CD4-positive, alpha-beta memory T cell (primary cell): ENCODE measurements at regions not wholly inside any gene's neighbourhood (a gene's known extent, or its start where the extent isn't known, plus 50 kb on each side); places are given as distances from the start of the nearest gene placed in this dataset.

Experiments used
- CTCF ChIA-PET: fragments of 350-600 bp; sonication (Branson Sonifier 250); formaldehyde crosslinking; loops from one replicate; lab custom pipeline; 2021; ENCODE audit warnings: inconsistent platforms; ENCODE audit not compliant: partially characterized antibody; lab: Charles Lee
- POLR2A ChIA-PET: fragments of 350-600 bp; sonication (Branson Sonifier 250); formaldehyde crosslinking; loops from one replicate; lab custom pipeline; 2021; ENCODE audit not compliant: partially characterized antibody; lab: Charles Lee
- DNase-seq, 5 donors: peaks; one replicate each; pipeline versions ENCODE4 v3.0.0 to v3.0.0-alpha.2; 2020 to 2022; ENCODE audit warnings: mixed read lengths in 1 of 5
- H3K27ac ChIP-seq: one replicate; pipeline ENCODE4 v1.7.0; 2013; ENCODE audit warnings: low read depth, low read length
- H3K27me3 ChIP-seq: 2 replicates; pipeline ENCODE4 v1.7.0; 2013; ENCODE audit warnings: mild to moderate bottlenecking, low read length, moderate library complexity; ENCODE audit not compliant: insufficient read depth
- H3K36me3 ChIP-seq: 2 replicates; pipeline ENCODE4 v1.7.0; 2013; ENCODE audit warnings: mild to moderate bottlenecking, low read length, moderate library complexity; ENCODE audit not compliant: insufficient read depth
- H3K4me1 ChIP-seq: 2 replicates; pipeline ENCODE4 v1.7.0; 2013; ENCODE audit warnings: mild to moderate bottlenecking, low read length, moderate library complexity; ENCODE audit not compliant: insufficient read depth
- H3K4me3 ChIP-seq, 2 donors: one replicate each; pipeline ENCODE4 v1.7.0; 2013; ENCODE audit warnings: low read length in 2 of 2, mild to moderate bottlenecking in 1 of 2
- H3K9me3 ChIP-seq, 2 donors: one replicate each; pipeline ENCODE4 v1.7.0; 2013; ENCODE audit warnings: low read length in 2 of 2, control low read depth in 1 of 2; ENCODE audit not compliant: control insufficient read depth in 1 of 2
- H3K27ac Mint-ChIP-seq, 7 donors: one replicate each; pipeline ENCODE4 v1.8.0; 2020 to 2021; ENCODE audit warnings: mixed read lengths in 7 of 7, mild to moderate bottlenecking in 6 of 7, inconsistent platforms in 3 of 7, moderate library complexity in 3 of 7
- H3K27me3 Mint-ChIP-seq, 2 donors: one replicate each; pipeline ENCODE4 v1.8.0; 2020 to 2021; ENCODE audit warnings: mixed read lengths in 2 of 2
- H3K36me3 Mint-ChIP-seq, 2 donors: one replicate each; pipeline ENCODE4 v1.8.0; 2020 to 2021; ENCODE audit warnings: mixed read lengths in 2 of 2, inconsistent platforms in 1 of 2, mild to moderate bottlenecking in 1 of 2
- H3K4me1 Mint-ChIP-seq, 4 donors: one replicate each; pipeline ENCODE4 v1.8.0; 2020 to 2021; ENCODE audit warnings: mixed read lengths in 4 of 4, mild to moderate bottlenecking in 1 of 4
- H3K4me3 Mint-ChIP-seq, 8 donors: one replicate each; pipeline ENCODE4 v1.8.0; 2020 to 2021; ENCODE audit warnings: mixed read lengths in 8 of 8, mild to moderate bottlenecking in 7 of 8, moderate library complexity in 6 of 8, inconsistent platforms in 3 of 8
- H3K9me3 Mint-ChIP-seq, 8 donors: one replicate each; pipeline ENCODE4 v1.8.0; 2020 to 2021; ENCODE audit warnings: mixed read lengths in 8 of 8, mild to moderate bottlenecking in 5 of 8, inconsistent platforms in 3 of 8, moderate library complexity in 1 of 8
- intact Hi-C: fragments of 100-400 bp; cut with micrococcal nuclease; formaldehyde crosslinking; loops from one replicate; pipeline ENCODE4 v1.15.1; 2023

DNA sequence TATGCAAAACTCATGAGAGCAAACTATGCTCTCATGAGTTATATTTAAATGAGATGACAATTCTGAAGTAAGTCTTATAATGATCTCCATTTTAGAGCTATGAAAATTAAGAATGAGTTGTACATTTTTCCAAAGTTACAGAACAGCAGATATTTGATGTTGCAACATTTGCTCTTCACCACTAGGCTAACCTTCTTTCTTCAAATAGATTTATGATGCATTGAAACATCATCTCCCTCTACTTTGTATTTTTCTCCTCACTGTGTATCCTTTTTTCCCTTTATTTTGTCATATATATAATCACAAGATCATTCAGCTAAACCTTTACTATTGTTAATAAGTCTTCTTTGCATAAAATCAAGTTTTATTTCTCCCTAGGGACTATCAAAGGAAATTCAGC, 497.7 kb upstream of the TYRP1 start:
- Histone ChIP-seq H3K4me1 (no peaks in the 10 kb centered on the region), H3K27ac (no peak overlapping the region), H3K36me3 (no peaks in the 10 kb centered on the region), H3K9me3 (no peaks in the 10 kb centered on the region), H3K4me3 (no peak overlapping the region), H3K27me3 (no peaks in the 10 kb centered on the region)
- intact Hi-C loops, result no loop called here
- Mint-ChIP-seq H3K27ac (no peak overlapping the region), H3K36me3 (no peaks in the 10 kb centered on the region), H3K27me3 (no peaks in the 10 kb centered on the region), H3K4me3 (no peak overlapping the region), H3K9me3 (peaks cover 0 to 19% (median 4%) of the 10 kb centered on the region in 8 donors), H3K4me1 (no peaks in the 10 kb centered on the region)
- ChIA-PET POLR2A (no interaction called here), CTCF (no interaction called here)
- DNase-seq, result no peak

DNA sequence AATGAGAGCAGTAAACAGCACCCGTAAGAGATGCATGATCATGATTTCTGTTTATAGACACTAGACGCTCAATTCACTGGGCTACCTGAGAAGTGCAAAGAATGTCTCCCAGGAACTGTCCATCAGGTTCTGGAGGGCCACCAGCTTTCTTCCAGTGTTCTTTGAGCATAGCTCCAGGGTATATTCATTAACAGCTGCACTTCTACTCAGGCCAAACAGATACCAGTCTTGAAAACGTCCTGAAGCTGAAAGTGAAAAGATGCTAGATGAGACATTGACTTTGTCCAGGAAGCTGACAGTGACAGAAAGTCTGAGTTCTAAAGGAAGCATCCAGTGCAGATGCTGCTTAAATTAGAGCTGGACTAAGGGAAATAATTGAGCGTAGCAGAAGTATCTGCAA, 488.7 kb upstream of the TYRP1 start:
- Histone ChIP-seq H3K9me3 (peaks cover 0 to 4% of the 10 kb centered on the region in 2 donors), H3K36me3 (no peaks in the 10 kb centered on the region), H3K4me3 (no peak overlapping the region), H3K27ac (no peak overlapping the region), H3K4me1 (no peaks in the 10 kb centered on the region), H3K27me3 (no peaks in the 10 kb centered on the region)
- Mint-ChIP-seq H3K9me3 (peaks cover 6 to 28% (median 19%) of the 10 kb centered on the region in 8 donors), H3K27me3 (no peaks in the 10 kb centered on the region), H3K36me3 (no peaks in the 10 kb centered on the region), H3K4me3 (no peak overlapping the region), H3K4me1 (no peaks in the 10 kb centered on the region), H3K27ac (no peak overlapping the region)
- POLR2A ChIA-PET, result no interaction called here
- intact Hi-C loops, result no loop called here
- CTCF ChIA-PET, result no interaction called here
- no peak for DNase-seq

DNA sequence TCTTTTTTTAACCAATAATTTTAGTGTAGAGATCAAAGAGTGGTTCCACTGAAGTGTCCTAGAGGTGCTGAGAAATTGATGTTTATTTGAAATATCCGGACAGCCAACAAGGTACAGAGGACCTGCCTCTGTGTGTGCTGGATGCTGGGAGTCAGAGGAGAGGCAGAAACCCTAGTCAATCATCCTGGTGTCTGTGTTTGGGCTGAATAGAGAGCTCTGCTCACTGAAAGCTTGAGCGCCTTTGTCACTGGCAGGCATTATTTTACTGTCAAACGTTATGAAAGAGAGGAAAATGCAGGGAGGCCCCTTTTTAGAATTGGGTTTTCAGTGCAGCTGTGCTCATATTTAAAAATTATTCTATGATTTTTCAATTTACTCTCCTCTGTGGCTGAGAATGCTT, 480.3 kb upstream of the TYRP1 start:
- Histone ChIP-seq H3K27me3 (no peaks in the 10 kb centered on the region), H3K36me3 (no peaks in the 10 kb centered on the region), H3K27ac (no peak overlapping the region), H3K4me1 (no peaks in the 10 kb centered on the region), H3K4me3 (no peak overlapping the region), H3K9me3 (no peaks in the 10 kb centered on the region)
- intact Hi-C loops, result no loop called here
- ChIA-PET POLR2A (no interaction called here), CTCF (no interaction called here)
- Mint-ChIP-seq H3K36me3 (no peaks in the 10 kb centered on the region), H3K27me3 (no peaks in the 10 kb centered on the region), H3K9me3 (peaks cover 0 to 46% (median 18%) of the 10 kb centered on the region in 8 donors), H3K27ac (no peak overlapping the region), H3K4me1 (no peaks in the 10 kb centered on the region), H3K4me3 (no peak overlapping the region)
- no peak for DNase-seq

DNA sequence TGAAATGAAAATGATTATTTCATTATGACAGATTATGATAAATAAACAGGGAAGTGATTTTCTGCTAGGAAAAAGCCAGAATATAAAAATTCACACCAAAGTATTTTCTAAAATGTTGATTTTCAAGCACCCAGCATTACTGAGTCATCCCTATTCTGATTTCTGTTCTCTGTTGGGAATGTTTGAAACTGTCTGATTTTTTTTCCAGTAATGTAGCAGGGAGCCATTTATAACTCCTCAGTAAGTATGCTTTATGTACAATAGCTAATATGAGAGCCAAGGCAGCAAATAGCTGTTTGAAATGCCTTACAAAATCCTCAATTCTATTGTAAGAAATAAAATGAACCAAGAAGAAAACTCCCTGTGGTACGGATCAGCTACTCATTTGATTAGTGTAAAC, 471.7 kb upstream of the TYRP1 start:
- CTCF ChIA-PET, result no interaction called here
- H3K9me3 ChIP-seq, result no peaks in the 10 kb centered on the region

DNA sequence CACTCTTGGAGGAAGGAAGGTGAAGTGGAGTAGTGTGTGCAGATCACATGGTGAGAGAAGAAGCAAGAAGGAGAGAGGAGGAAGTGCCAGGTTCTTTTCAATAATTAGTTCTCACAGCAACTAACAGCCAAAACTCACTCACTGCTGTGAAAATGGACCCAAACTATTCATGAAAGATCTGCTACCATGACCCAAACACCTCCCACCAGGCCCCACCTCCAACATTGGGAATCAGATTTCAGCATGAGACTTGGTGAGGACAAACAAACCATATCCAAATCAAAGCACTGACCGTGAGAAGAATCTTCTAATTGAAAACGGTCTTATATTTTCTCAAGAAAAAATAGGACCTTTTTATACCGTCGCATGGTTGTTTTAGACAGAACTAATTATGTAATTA, 468.7 kb upstream of the TYRP1 start:
- Histone ChIP-seq H3K27ac (no peak overlapping the region), H3K9me3 (no peaks in the 10 kb centered on the region), H3K27me3 (no peaks in the 10 kb centered on the region), H3K4me3 (no peak overlapping the region), H3K36me3 (no peaks in the 10 kb centered on the region), H3K4me1 (no peaks in the 10 kb centered on the region)
- H3K27ac Mint-ChIP-seq, result no peak overlapping the region
- ChIA-PET POLR2A (no interaction called here), CTCF (no interaction called here)
- no peaks in the 10 kb centered on the region for H3K27me3 Mint-ChIP-seq
- DNase-seq, result no peak
- H3K36me3 Mint-ChIP-seq, result no peaks in the 10 kb centered on the region
- no peak overlapping the region for H3K4me3 Mint-ChIP-seq
- H3K9me3 Mint-ChIP-seq, result peaks cover 3 to 33% (median 12%) of the 10 kb centered on the region in 8 donors
- intact Hi-C loops, result no loop called here
- H3K4me1 Mint-ChIP-seq, result no peaks in the 10 kb centered on the region

More for the DNA sequence above, 471.7 kb upstream of the TYRP1 start:
- Mint-ChIP-seq H3K4me3 (no peak overlapping the region), H3K27ac (no peak overlapping the region), H3K4me1 (no peaks in the 10 kb centered on the region), H3K36me3 (no peaks in the 10 kb centered on the region), H3K9me3 (peaks cover 0 to 22% (median 9%) of the 10 kb centered on the region in 8 donors), H3K27me3 (no peaks in the 10 kb centered on the region)
- Histone ChIP-seq H3K36me3 (no peaks in the 10 kb centered on the region), H3K27ac (no peak overlapping the region), H3K27me3 (no peaks in the 10 kb centered on the region), H3K4me1 (no peaks in the 10 kb centered on the region), H3K4me3 (no peak overlapping the region)
- no peak for DNase-seq
- POLR2A ChIA-PET, result interaction anchor here (1.2 kb wide), 1 partner anchor 10 kb away, joined by 3 read pairs; no protein-coding TSS in a partner anchor
- intact Hi-C loops, result no loop called here

DNA sequence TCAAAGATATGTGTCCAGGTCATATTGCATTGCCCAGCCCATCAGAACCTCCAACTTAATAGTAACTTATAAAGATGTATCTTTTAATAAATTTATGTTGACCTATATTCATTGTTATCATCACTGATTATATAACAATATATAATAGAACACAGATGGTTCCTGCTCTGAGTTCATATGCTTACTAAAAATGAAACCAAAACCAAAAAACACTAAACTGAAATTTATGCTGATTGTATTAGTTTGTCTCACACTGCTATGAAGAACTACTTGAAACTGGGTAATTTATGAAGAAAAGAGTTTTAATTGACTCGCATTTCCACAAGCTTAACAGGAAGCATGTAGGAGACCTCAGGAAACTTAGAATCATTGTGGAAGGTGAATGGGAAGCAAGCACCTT, 462.5 kb upstream of the TYRP1 start:
- no peaks in the 10 kb centered on the region for H3K36me3 Mint-ChIP-seq
- Histone ChIP-seq H3K9me3 (no peaks in the 10 kb centered on the region), H3K4me1 (no peaks in the 10 kb centered on the region), H3K27ac (no peak overlapping the region), H3K4me3 (no peak overlapping the region), H3K27me3 (no peaks in the 10 kb centered on the region), H3K36me3 (no peaks in the 10 kb centered on the region)
- H3K27me3 Mint-ChIP-seq, result no peaks in the 10 kb centered on the region
- no peak overlapping the region for H3K27ac Mint-ChIP-seq
- CTCF ChIA-PET, result no interaction called here
- intact Hi-C loops, result no loop called here
- POLR2A ChIA-PET, result interaction anchor here (1.2 kb wide), 1 partner anchor 9 kb away, joined by 3 read pairs; no protein-coding TSS in a partner anchor
- H3K9me3 Mint-ChIP-seq, result peaks cover 6 to 49% (median 28%) of the 10 kb centered on the region in 8 donors
- no peak overlapping the region for H3K4me3 Mint-ChIP-seq
- H3K4me1 Mint-ChIP-seq, result no peaks in the 10 kb centered on the region
- DNase-seq, result no peak

DNA sequence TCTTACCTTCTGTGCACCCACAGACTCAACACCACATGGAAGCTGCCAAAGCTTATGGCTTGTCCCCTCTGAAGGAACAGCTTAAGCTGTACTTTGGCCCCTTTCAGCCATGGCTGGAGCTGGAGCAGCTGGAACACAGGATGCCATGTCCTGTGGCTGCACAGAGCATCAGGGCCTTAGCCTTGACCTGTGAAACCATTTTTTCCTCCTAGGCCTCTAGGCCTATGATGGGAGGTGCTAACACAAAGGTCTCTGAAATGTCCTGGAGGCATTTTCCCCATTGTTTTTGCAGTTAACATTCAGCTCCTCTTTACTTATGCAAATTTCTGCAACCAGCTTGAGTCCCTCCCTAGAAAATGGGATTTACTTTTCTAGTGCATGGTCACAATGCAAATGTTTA, 461.4 kb upstream of the TYRP1 start:
- Histone ChIP-seq H3K27ac (no peak overlapping the region), H3K36me3 (no peaks in the 10 kb centered on the region), H3K9me3 (no peaks in the 10 kb centered on the region), H3K4me1 (no peaks in the 10 kb centered on the region), H3K4me3 (no peak overlapping the region), H3K27me3 (no peaks in the 10 kb centered on the region)
- ChIA-PET CTCF (no interaction called here), POLR2A (interaction anchor here (1.2 kb wide), 1 partner anchor 10 kb away, joined by 3 read pairs; no protein-coding TSS in a partner anchor)
- Mint-ChIP-seq H3K36me3 (no peaks in the 10 kb centered on the region), H3K4me1 (no peaks in the 10 kb centered on the region), H3K27ac (no peak overlapping the region), H3K27me3 (no peaks in the 10 kb centered on the region), H3K4me3 (no peak overlapping the region), H3K9me3 (peaks cover 6 to 52% (median 28%) of the 10 kb centered on the region in 8 donors)
- intact Hi-C loops, result no loop called here
- DNase-seq, result no peak

DNA sequence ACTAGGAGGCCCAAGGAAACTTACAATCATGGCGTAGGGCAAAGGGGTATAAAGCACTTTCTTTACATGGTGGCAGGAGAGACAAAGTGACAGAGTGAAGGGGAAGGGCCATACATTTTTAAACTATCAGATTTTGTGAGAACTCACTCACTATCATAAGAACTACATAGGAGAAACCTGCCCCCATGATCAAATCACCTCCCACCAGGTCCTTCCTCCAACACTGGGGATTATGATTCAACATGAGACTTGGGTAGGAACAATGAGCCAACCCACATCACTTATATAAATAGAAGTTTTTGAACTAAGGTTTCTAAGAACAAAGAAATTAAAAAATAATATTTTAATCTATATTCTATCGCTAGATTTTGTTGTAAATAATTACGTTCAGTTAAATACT, 460.3 kb upstream of the TYRP1 start:
- Mint-ChIP-seq H3K27me3 (no peaks in the 10 kb centered on the region), H3K4me3 (no peak overlapping the region), H3K27ac (peak overlapping the region in 1 of 7 donors; percentile 8), H3K9me3 (peaks cover 3 to 48% (median 35%) of the 10 kb centered on the region in 8 donors), H3K4me1 (no peaks in the 10 kb centered on the region), H3K36me3 (no peaks in the 10 kb centered on the region)
- H3K4me1 ChIP-seq, result no peaks in the 10 kb centered on the region
- no peaks in the 10 kb centered on the region for H3K9me3 ChIP-seq
- no peak for DNase-seq
- intact Hi-C loops, result no loop called here
- ChIA-PET POLR2A (no interaction called here), CTCF (no interaction called here)
- H3K36me3 ChIP-seq, result no peaks in the 10 kb centered on the region
- no peaks in the 10 kb centered on the region for H3K27me3 ChIP-seq
- H3K4me3 ChIP-seq, result no peak overlapping the region
- no peak overlapping the region for H3K27ac ChIP-seq
